ENCODE measurements at regions not wholly inside any gene's neighbourhood (a gene's known extent, or its start where the extent isn't known, plus 50 kb on each side); places are given as distances from the start of the nearest gene placed in this dataset.

DNA sequence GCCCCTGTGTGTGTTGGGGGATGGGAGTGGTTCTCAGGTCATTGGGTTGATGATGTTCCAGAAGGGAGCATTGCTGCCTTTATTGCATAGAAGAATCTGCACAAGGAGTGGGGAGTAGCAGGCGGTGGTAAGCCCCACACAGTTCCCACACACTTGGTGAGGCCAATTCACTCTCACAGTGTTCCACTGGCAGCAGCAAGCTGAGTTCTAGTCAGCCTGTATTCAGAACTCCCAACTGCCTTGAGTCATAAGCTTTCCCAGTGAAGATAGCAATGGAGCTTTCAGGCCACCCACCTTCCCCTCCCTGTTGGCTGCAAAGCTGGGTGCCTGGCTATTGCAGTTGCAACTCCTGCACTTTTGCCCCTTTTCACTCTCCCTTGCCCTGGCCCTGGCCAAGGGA is 181.1 kb upstream of the RBMS3 start:
- H3K4me2 ChIP-seq (ENCODE audit: low read length), result no peak overlapping the region
- BruUV-seq (replicated peaks), result no TSS peak
- no peak for TF ChIP-seq ZNF274 (IDR thresholded peaks at IDR 0.05; ENCODE audit: low read depth, low read length)
- no peak for TF ChIP-seq SP1 (IDR thresholded peaks at IDR 0.05; ENCODE audit: low read depth)
- TF ChIP-seq SRF (IDR thresholded peaks at IDR 0.05; ENCODE audit: low read depth), result no peak
- no peak for TF ChIP-seq TCF7L2 (IDR thresholded peaks at IDR 0.05; ENCODE audit: borderline replicate concordance, extremely low read depth, insufficient read depth, insufficient read length)
- TF ChIP-seq, protein P1, sequence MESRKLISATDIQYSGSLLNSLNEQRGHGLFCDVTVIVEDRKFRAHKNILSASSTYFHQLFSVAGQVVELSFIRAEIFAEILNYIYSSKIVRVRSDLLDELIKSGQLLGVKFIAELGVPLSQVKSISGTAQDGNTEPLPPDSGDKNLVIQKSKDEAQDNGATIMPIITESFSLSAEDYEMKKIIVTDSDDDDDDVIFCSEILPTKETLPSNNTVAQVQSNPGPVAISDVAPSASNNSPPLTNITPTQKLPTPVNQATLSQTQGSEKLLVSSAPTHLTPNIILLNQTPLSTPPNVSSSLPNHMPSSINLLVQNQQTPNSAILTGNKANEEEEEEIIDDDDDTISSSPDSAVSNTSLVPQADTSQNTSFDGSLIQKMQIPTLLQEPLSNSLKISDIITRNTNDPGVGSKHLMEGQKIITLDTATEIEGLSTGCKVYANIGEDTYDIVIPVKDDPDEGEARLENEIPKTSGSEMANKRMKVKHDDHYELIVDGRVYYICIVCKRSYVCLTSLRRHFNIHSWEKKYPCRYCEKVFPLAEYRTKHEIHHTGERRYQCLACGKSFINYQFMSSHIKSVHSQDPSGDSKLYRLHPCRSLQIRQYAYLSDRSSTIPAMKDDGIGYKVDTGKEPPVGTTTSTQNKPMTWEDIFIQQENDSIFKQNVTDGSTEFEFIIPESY (IDR thresholded peaks at IDR 0.05; ENCODE audit: extremely low read depth, insufficient replicate concordance, low read length), result no peak
- TF ChIP-seq EZH2phosphoT487 (IDR thresholded peaks at IDR 0.05; ENCODE audit: borderline replicate concordance), result no peak
- no peak for TF ChIP-seq EGR1 (IDR thresholded peaks at IDR 0.05; ENCODE audit: low read depth)
- TF ChIP-seq YY1 (IDR thresholded peaks at IDR 0.05; ENCODE audit: extremely low read depth, insufficient replicate concordance, low read depth, low read length), result no peak
- TF ChIP-seq, protein P2, sequence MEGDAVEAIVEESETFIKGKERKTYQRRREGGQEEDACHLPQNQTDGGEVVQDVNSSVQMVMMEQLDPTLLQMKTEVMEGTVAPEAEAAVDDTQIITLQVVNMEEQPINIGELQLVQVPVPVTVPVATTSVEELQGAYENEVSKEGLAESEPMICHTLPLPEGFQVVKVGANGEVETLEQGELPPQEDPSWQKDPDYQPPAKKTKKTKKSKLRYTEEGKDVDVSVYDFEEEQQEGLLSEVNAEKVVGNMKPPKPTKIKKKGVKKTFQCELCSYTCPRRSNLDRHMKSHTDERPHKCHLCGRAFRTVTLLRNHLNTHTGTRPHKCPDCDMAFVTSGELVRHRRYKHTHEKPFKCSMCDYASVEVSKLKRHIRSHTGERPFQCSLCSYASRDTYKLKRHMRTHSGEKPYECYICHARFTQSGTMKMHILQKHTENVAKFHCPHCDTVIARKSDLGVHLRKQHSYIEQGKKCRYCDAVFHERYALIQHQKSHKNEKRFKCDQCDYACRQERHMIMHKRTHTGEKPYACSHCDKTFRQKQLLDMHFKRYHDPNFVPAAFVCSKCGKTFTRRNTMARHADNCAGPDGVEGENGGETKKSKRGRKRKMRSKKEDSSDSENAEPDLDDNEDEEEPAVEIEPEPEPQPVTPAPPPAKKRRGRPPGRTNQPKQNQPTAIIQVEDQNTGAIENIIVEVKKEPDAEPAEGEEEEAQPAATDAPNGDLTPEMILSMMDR (IDR thresholded peaks at IDR 0.05 in 2 of 3, conservative IDR thresholded peaks at IDR 0.05 in 1 of 3; ENCODE audit: borderline replicate concordance in 1 of 3, insufficient read depth in 1 of 3, low read depth in 2 of 3, low read length in 2 of 3), result no peak
- TF ChIP-seq POLR2A (IDR thresholded peaks at IDR 0.05; ENCODE audit: borderline replicate concordance, extremely low read depth, insufficient read depth, insufficient read length), result no peak
- no peak for TF ChIP-seq SIN3A (IDR thresholded peaks at IDR 0.05; ENCODE audit: low read depth)
- no peak for TF ChIP-seq JUND (IDR thresholded peaks at IDR 0.05)
- no peak for TF ChIP-seq CEBPB (IDR thresholded peaks at IDR 0.05; ENCODE audit: low read depth)
- H3K9me2 ChIP-seq (ENCODE audit: insufficient read depth), result no peaks in the 10 kb centered on the region
- ChIA-PET CTCF (no interaction called here), RAD21 (ENCODE audit: low non-redundant PET in 1 of 2, low total read pairs in 2 of 2, uncharacterized antibody in 2 of 2, unreplicated experiment in 2 of 2) (no interaction called here), POLR2A (no interaction called here)
- DNase-seq (ENCODE audit: low read depth, low spot score) (no peak), ATAC-seq (no peak)
- H3K4me3 ChIP-seq (replicated peaks in 1 of 2; ENCODE audit: low read depth in 1 of 2, low read length in 2 of 2), result no peak overlapping the region
- no peaks in the 10 kb centered on the region for H3K9me3 ChIP-seq (ENCODE audit: control insufficient read depth in 1 of 2, insufficient read depth in 1 of 2, low read depth in 1 of 2, low read length in 2 of 2)
- H3K9ac ChIP-seq (ENCODE audit: low read length), result no peak overlapping the region
- H3K27ac ChIP-seq (ENCODE audit: low read depth, low read length), result no peak overlapping the region
- no peaks in the 10 kb centered on the region for H4K20me1 ChIP-seq (ENCODE audit: insufficient read depth)
- H2AFZ ChIP-seq (ENCODE audit: low read depth, low read length, poor library complexity, severe bottlenecking), result no peak overlapping the region
- no peaks in the 10 kb centered on the region for H3K79me2 ChIP-seq (ENCODE audit: insufficient read depth, low read length)
- intact Hi-C loops (cut with micrococcal nuclease), result no loop called here
- 0 out of 2 replicates have a peak, but pooled peaks cover 4% of the 10 kb centered on the region for H3K27me3 ChIP-seq (ENCODE audit: insufficient read depth, low read length)
- no peaks in the 10 kb centered on the region for H3K4me1 ChIP-seq (ENCODE audit: control insufficient read depth in 1 of 2, insufficient read depth in 2 of 2, low read length in 2 of 2)
- no peaks in the 10 kb centered on the region for H3K36me3 ChIP-seq (ENCODE audit: control insufficient read depth in 1 of 2, insufficient read depth in 2 of 2, low read length in 2 of 2)

Data from HCT116 (cell line).